PC-3 (cell line): ENCODE measurements at regions not wholly inside any gene's neighbourhood (a gene's known extent, or its start where the extent isn't known, plus 50 kb on each side); places are given as distances from the start of the nearest gene placed in this dataset. TPM values are rescaled to one million over a fixed set of nuclear protein-coding genes. Genes with fewer than 3 reads are reported as not detected.
A peak's percentile ranks its signal among the peaks of the same experiment; 100 is the strongest.

ENCODE experiments used
- ATAC-seq: fragments of 200-7000 bp; cut with Tn5 transposase; 2 replicates; pipeline ENCODE4 v1.9.1; 2020; ENCODE audit warnings: mild to moderate bottlenecking, moderate library complexity
- BruUV-seq: library from RNA; stranded (reverse); fragments of 400-500 nt; replicated peaks from 2 replicates; lab custom pipeline; 2021; lab: Mats Ljungman, UMichigan
- CTCF ChIA-PET: fragments of 300-600 bp; sonication (Branson Sonifier 250); formaldehyde crosslinking; loops from one replicate; lab custom pipeline; 2022; ENCODE audit warnings: antibody characterized with exemption; lab: Charles Lee
- POLR2A ChIA-PET: fragments of 300-600 bp; sonication (Branson Sonifier 250); formaldehyde crosslinking; loops from one replicate; lab custom pipeline; 2022; ENCODE audit warnings: antibody characterized with exemption; ENCODE audit not compliant: unreplicated experiment; lab: Charles Lee
- DNase-seq: peaks from one replicate; pipeline ENCODE4 v3.0.0-alpha.2; 2015
- H2AFZ ChIP-seq: fragments of 300-600 bp; sonication (generic); 2 replicates; pipeline ENCODE4 v1.6.0; 2016; ENCODE audit warnings: antibody characterized with exemption, low read length
- H3F3A ChIP-seq: fragments of 300-600 bp; sonication (generic); one replicate; pipeline ENCODE4 v1.6.0; 2017; ENCODE audit warnings: antibody characterized with exemption, low read length, control low read depth, mild to moderate bottlenecking; ENCODE audit not compliant: unreplicated experiment
- H3K27ac ChIP-seq: fragments of 300-600 bp; sonication (generic); 2 replicates; pipeline ENCODE4 v1.5.1; 2016; ENCODE audit warnings: mild to moderate bottlenecking, low read length
- H3K27me3 ChIP-seq: fragments of 300-600 bp; sonication (generic); 2 replicates; pipeline ENCODE4 v1.6.1; 2016; ENCODE audit warnings: low read length, mixed read lengths
- H3K36me3 ChIP-seq: fragments of 300-600 bp; sonication (generic); 2 replicates; pipeline ENCODE4 v1.6.1; 2016; ENCODE audit warnings: low read depth, mixed run types, low read length, mixed read lengths
- H3K4me1 ChIP-seq: fragments of 300-600 bp; sonication (generic); 2 replicates; pipeline ENCODE4 v1.5.1; 2016; ENCODE audit warnings: low read length; ENCODE audit not compliant: insufficient read depth
- H3K4me2 ChIP-seq: fragments of 300-600 bp; sonication (generic); 2 replicates; pipeline ENCODE4 v1.6.0; 2016; ENCODE audit warnings: low read length
- H3K4me3 ChIP-seq: fragments of 300-600 bp; sonication (generic); 2 replicates; pipeline ENCODE4 v1.5.1; 2016; ENCODE audit warnings: mild to moderate bottlenecking, low read length, mixed read lengths
- H3K79me2 ChIP-seq: fragments of 300-600 bp; sonication (generic); 2 replicates; pipeline ENCODE4 v1.6.1; 2017; ENCODE audit warnings: low read length, mixed read lengths
- H3K9ac ChIP-seq: fragments of 300-600 bp; sonication (generic); 2 replicates; pipeline ENCODE4 v1.6.0; 2016; ENCODE audit warnings: mild to moderate bottlenecking, low read length
- H3K9me2 ChIP-seq: fragments of 300-600 bp; sonication (generic); replicated peaks from 2 replicates; pipeline ENCODE4 v1.6.1; 2016; ENCODE audit warnings: mixed run types, low read length, mixed read lengths
- H3K9me3 ChIP-seq: fragments of 300-600 bp; sonication (generic); 2 replicates; pipeline ENCODE4 v1.6.1; 2016; ENCODE audit warnings: low read length, mixed read lengths
- H4K20me1 ChIP-seq: fragments of 300-600 bp; sonication (generic); 2 replicates; pipeline ENCODE4 v1.6.1; 2016; ENCODE audit warnings: low read length, mixed read lengths
- EZH2 ChIP-seq: fragments of 300-600 bp; sonication (generic); IDR thresholded peaks from one replicate; pipeline ENCODE4 v1.6.1; 2017; ENCODE audit warnings: antibody characterized with exemption, mild to moderate bottlenecking, low read length; ENCODE audit not compliant: unreplicated experiment
- EZH2phosphoT487 ChIP-seq: fragments of 300-600 bp; sonication (generic); IDR thresholded peaks from 2 replicates; pipeline ENCODE4 v1.6.1; 2018; ENCODE audit warnings: mild to moderate bottlenecking, antibody characterized with exemption, low read length, borderline replicate concordance
- intact Hi-C: fragments of 100-400 bp; cut with micrococcal nuclease; formaldehyde crosslinking; loops from 2 replicates; pipeline ENCODE4 v1.9.0; 2023
- microRNA-seq: library from miRNA; unstranded; fragments of <30 nt; microRNA quantifications from one replicate; pipeline ENCODE4 v1.1.0, GENCODE V29; 2020; ENCODE audit not compliant: unreplicated experiment
- TF ChIP-seq, protein P1 (sequence below): fragments of 300-600 bp; sonication (generic); conservative IDR thresholded peaks from 2 replicates; pipeline ENCODE4 v1.5.1; 2017; ENCODE audit warnings: antibody characterized with exemption, low read depth, mild to moderate bottlenecking, low read length

DNA sequence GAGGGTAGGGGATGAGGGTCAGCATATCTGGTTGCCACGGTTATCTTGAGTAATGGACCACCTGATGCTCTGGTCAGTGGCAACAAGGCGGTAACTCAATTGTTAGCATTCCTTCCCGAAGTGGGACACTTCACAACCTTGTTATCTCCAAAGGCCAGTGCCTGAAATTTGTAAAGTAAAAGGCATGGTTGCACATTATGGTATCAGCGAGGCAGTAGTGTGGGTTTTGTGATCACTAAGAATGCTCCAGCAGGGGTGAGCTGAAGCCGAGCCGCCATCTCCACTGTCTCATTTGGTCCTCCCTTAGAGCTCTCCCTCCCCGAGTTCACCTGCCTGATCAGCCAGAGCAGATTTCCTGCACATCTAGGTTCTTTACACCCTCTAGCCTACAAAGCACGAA is 50.5 kb upstream of the LGALSL start:
- ATAC-seq (no peak), DNase-seq (no peak)
- Histone ChIP-seq H3K27ac (peak overlapping the region; percentile 75), H2AFZ (0 out of 2 replicates have a peak overlapping the region, but pooled peaks have one; percentile 53), H3K9ac (peak overlapping the region; percentile 34; the same call in 1 of the 2 replicates), H3F3A (no peaks in the 10 kb centered on the region), H3K4me3 (no peak overlapping the region), H3K9me2 (no peaks in the 10 kb centered on the region), H3K9me3 (no peaks in the 10 kb centered on the region), H4K20me1 (no peaks in the 10 kb centered on the region), H3K4me1 (peaks cover 66% of the 10 kb centered on the region), H3K4me2 (peak overlapping the region; percentile 65), H3K79me2 (no peaks in the 10 kb centered on the region), H3K27me3 (no peaks in the 10 kb centered on the region), H3K36me3 (no peaks in the 10 kb centered on the region)
- intact Hi-C loops, result loop anchor here (2.0 kb wide), 1 partner anchor 61 kb away; no protein-coding TSS in a partner anchor
- ChIA-PET POLR2A (no interaction called here), CTCF (no interaction called here)
- no TSS peak for BruUV-seq
- TF ChIP-seq EZH2phosphoT487, result no peak
- TF ChIP-seq, protein P1, sequence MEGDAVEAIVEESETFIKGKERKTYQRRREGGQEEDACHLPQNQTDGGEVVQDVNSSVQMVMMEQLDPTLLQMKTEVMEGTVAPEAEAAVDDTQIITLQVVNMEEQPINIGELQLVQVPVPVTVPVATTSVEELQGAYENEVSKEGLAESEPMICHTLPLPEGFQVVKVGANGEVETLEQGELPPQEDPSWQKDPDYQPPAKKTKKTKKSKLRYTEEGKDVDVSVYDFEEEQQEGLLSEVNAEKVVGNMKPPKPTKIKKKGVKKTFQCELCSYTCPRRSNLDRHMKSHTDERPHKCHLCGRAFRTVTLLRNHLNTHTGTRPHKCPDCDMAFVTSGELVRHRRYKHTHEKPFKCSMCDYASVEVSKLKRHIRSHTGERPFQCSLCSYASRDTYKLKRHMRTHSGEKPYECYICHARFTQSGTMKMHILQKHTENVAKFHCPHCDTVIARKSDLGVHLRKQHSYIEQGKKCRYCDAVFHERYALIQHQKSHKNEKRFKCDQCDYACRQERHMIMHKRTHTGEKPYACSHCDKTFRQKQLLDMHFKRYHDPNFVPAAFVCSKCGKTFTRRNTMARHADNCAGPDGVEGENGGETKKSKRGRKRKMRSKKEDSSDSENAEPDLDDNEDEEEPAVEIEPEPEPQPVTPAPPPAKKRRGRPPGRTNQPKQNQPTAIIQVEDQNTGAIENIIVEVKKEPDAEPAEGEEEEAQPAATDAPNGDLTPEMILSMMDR, result no peak
- TF ChIP-seq EZH2, result no peak

GRCh38 chr2:64404002-64404731 is 49.8 kb upstream of the LGALSL start:
- H3K36me3 ChIP-seq, result no peaks in the 10 kb centered on the region
- peak overlapping the region; percentile 2; the same call in 1 of the 2 replicates for H3K4me3 ChIP-seq
- H3K4me1 ChIP-seq, result peaks cover 65% of the 10 kb centered on the region
- no peaks in the 10 kb centered on the region for H3K9me3 ChIP-seq
- no peaks in the 10 kb centered on the region for H3K9me2 ChIP-seq
- TF ChIP-seq, protein P1, result no peak
- TF ChIP-seq EZH2 (no peak), EZH2phosphoT487 (no peak)
- H2AFZ ChIP-seq, result peak overlapping the region; percentile 53
- peak; percentile 37 for ATAC-seq
- ChIA-PET CTCF (no interaction called here), POLR2A (no interaction called here)
- H3F3A ChIP-seq, result no peaks in the 10 kb centered on the region
- H3K4me2 ChIP-seq, result peak overlapping the region; percentile 65
- no peaks in the 10 kb centered on the region for H3K79me2 ChIP-seq
- BruUV-seq, result no TSS peak
- intact Hi-C loops, result no loop called here
- H3K9ac ChIP-seq, result peak overlapping the region; percentile 34
- H3K27me3 ChIP-seq, result no peaks in the 10 kb centered on the region
- peak overlapping the region; percentile 75 for H3K27ac ChIP-seq
- no peaks in the 10 kb centered on the region for H4K20me1 ChIP-seq
- DNase-seq, result peak; percentile 88

Small RNAs in the stretch of these regions (microRNA-seq; reads per million reads assigned to microRNA genes)
- gene MIR4433A (not detected), gene MIR4433B (not detected)
